ENCODE measurements at regions not wholly inside any gene's neighbourhood (a gene's known extent, or its start where the extent isn't known, plus 50 kb on each side); places are given as distances from the start of the nearest gene placed in this dataset.

GRCh38 chr19:28374971-28375370, 838.0 kb downstream of the UQCRFS1 start:
- Histone ChIP-seq H2BK20ac (ENCODE audit: low read depth, low read length, poor library complexity, severe bottlenecking) (no peak overlapping the region), H3K9ac (ENCODE audit: extremely low read depth, insufficient read length, low read length) (no peak overlapping the region), H2AK5ac (ENCODE audit: insufficient read length, low read length) (no peak overlapping the region), H3K9me3 (ENCODE audit: control insufficient read depth, low read depth, low read length) (no peaks in the 10 kb centered on the region), H2BK120ac (ENCODE audit: low read depth, low read length, poor library complexity, severe bottlenecking) (no peak overlapping the region), H3K4me2 (ENCODE audit: insufficient read depth, insufficient read length, low read length) (no peak overlapping the region), H2BK15ac (ENCODE audit: low read depth, low read length) (no peak overlapping the region), H3K27me3 (ENCODE audit: insufficient read depth, low read length) (no peaks in the 10 kb centered on the region), H4K8ac (replicated peaks; ENCODE audit: insufficient read length, low read depth, low read length) (no peak overlapping the region), H3K4me1 (ENCODE audit: insufficient read depth, low read length) (no peaks in the 10 kb centered on the region), H2BK12ac (ENCODE audit: insufficient read length, low read depth, low read length) (no peak overlapping the region), H3T11ph (ENCODE audit: low read length) (no peak overlapping the region), H3K18ac (ENCODE audit: insufficient read length, low read depth, low read length) (no peak overlapping the region), H4K5ac (ENCODE audit: insufficient read length, low read depth, low read length) (no peak overlapping the region), H3K23ac (ENCODE audit: insufficient read length, low read depth, low read length) (no peak overlapping the region), H3K27ac (ENCODE audit: insufficient read length, low read depth, low read length) (no peak overlapping the region), H3K56ac (ENCODE audit: insufficient read length, low read depth, low read length) (no peak overlapping the region), H3K79me2 (ENCODE audit: insufficient read depth, low read length) (no peaks in the 10 kb centered on the region), H3K14ac (ENCODE audit: insufficient read depth, low read length) (no peak overlapping the region), H2AFZ (ENCODE audit: low read length) (no peak overlapping the region), H2BK5ac (ENCODE audit: insufficient read length, low read length) (no peak overlapping the region), H3K4ac (ENCODE audit: low read depth, low read length) (no peak overlapping the region), H3K79me1 (ENCODE audit: insufficient read depth, low read depth, low read length, poor library complexity, severe bottlenecking) (no peaks in the 10 kb centered on the region), H4K20me1 (ENCODE audit: control insufficient read depth, insufficient read depth, insufficient read length) (no peaks in the 10 kb centered on the region), H4K91ac (ENCODE audit: insufficient read length, low read depth, low read length) (no peak overlapping the region), H3K23me2 (ENCODE audit: insufficient read length, low read depth, low read length, poor library complexity, severe bottlenecking) (no peaks in the 10 kb centered on the region)
- H3K27ac Mint-ChIP-seq = no peak overlapping the region
- peaks cover 0 to 6% of the 10 kb centered on the region in 2 experiments; a peak in 1 of 4 replicates for H3K4me1 Mint-ChIP-seq
- DNase-seq = no peak
- H3K9me3 Mint-ChIP-seq = peaks cover under 1 to 2% of the 10 kb centered on the region in 2 experiments; a peak in 3 of 5 replicates
- H3K4me3 Mint-ChIP-seq = no peak overlapping the region
- no peaks in the 10 kb centered on the region for H3K36me3 Mint-ChIP-seq (ENCODE audit: insufficient read depth in 1 of 3, low read depth in 3 of 3)
- no CpG with 5 or more reads among the region's 6 CpGs for WGBS (ENCODE audit: extremely low coverage, insufficient read length, low lambda C conversion rate)
- no peak for TF ChIP-seq CTCF (conservative IDR thresholded peaks at IDR 0.05)
- no peaks in the 10 kb centered on the region for H3K27me3 Mint-ChIP-seq (ENCODE audit: low read depth)
